ENCODE measurements at regions not wholly inside any gene's neighbourhood (a gene's known extent, or its start where the extent isn't known, plus 50 kb on each side); places are given as distances from the start of the nearest gene placed in this dataset.

- Mint-ChIP-seq H3K4me1 (no peaks in the 10 kb centered on the region), H3K27ac (no peak overlapping the region), H3K36me3 (no peaks in the 10 kb centered on the region), H3K4me3 (no peak overlapping the region), H3K9me3 (no peaks in the 10 kb centered on the region)
- DNase-seq (ENCODE audit: low spot score in 2 of 2) (no peak), ATAC-seq (no peak)
Measured at GRCh38 chr18:68462148-68462547, 252.8 kb downstream of the TMX3 start.

- Mint-ChIP-seq H3K4me3 (no peak overlapping the region), H3K9me3 (no peaks in the 10 kb centered on the region), H3K36me3 (no peaks in the 10 kb centered on the region), H3K27ac (no peak overlapping the region), H3K4me1 (no peaks in the 10 kb centered on the region)
- DNase-seq (ENCODE audit: low spot score in 2 of 2) (no peak), ATAC-seq (no peak)
Measured at GRCh38 chr18:68461481-68462018, 253.4 kb downstream of the TMX3 start.

DNA sequence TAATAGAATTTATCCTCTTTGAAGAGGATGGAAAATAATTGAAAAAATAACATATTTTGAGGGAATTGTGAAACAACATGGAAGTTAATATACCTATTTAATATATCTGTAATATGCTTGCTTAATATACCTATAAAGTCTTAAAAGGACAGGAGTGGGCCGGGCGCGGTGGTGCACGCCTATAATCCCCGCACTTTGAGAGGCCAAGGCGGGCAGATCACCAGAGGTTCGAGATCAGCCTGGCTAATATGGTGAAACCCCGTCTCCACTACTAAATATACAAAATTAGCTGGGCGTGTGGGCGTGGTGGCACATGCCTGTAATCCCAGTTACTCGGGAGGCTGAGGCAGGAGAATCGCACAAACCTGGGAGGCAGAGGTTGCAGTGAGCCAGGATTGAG is 254.9 kb downstream of the TMX3 start:
- Mint-ChIP-seq H3K4me1 (no peaks in the 10 kb centered on the region), H3K36me3 (no peaks in the 10 kb centered on the region), H3K9me3 (no peaks in the 10 kb centered on the region), H3K4me3 (no peak overlapping the region), H3K27ac (no peak overlapping the region)
- ATAC-seq (no peak), DNase-seq (ENCODE audit: low spot score in 2 of 2) (no peak)

GRCh38 chr18:68456985-68457384 is 257.9 kb downstream of the TMX3 start:
- no peaks in the 10 kb centered on the region for H3K9me3 Mint-ChIP-seq
- ATAC-seq = no peak
- H3K36me3 Mint-ChIP-seq = no peaks in the 10 kb centered on the region
- DNase-seq (ENCODE audit: low spot score in 2 of 2) = no peak
- no peaks in the 10 kb centered on the region for H3K4me1 Mint-ChIP-seq
- H3K27ac Mint-ChIP-seq = no peak overlapping the region
- H3K4me3 Mint-ChIP-seq = no peak overlapping the region

DNA sequence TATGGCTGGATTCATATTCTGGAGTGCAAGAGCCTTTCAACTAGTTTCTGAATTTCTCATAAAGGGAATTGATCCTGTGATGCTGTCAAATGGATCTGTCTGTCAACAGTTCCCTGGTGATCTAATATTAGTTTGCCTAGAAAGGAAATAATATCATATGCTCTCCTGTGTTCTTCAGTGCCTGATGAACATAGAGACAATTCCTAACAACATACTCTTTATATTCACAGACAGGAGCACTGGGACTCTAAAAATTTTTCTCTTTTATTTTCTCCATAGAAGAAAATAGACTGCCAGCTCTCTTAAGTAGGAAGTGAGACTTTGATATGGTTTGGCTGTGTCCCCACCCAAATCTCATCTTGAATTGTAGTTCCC is 259.7 kb downstream of the TMX3 start:
- Mint-ChIP-seq H3K36me3 (no peaks in the 10 kb centered on the region), H3K4me3 (no peak overlapping the region), H3K27ac (no peak overlapping the region), H3K9me3 (no peaks in the 10 kb centered on the region), H3K4me1 (no peaks in the 10 kb centered on the region)
- no peak for ATAC-seq
- no peak for DNase-seq (ENCODE audit: low spot score in 2 of 2)

DNA sequence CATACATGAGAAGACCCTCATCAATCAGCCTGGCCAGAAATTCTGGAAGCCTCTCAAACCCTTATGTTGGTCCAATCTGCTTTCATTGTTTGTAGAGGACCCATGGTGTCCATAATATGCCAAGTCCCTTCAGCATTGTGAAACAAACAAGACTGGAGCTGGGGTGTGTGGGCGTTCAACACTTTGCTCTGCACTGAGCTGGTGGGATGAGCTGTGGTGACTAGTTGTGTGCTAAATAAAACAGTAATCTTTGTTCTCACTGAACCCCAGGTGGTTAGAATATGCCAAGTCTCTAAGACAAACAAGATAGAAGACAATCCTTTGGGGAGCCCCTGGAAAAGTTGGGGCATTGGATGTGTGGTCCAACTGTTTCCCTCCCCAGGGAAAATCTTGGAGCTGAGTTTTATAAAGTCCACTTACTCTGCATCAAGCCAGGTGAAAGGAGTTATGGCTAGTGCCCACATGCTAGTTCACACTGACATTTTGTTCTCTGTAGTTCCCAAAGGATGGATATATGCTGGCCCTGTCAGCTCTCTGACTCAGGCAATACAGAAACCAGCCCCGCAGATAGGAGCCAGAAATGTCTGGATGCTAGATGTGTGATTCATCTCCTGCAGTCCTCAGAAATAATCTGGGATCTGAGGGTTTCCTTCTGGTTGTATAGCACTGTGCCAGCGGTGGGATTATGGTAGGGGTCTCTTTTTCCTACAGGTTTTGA is 260.2 kb downstream of the TMX3 start:
- DNase-seq (ENCODE audit: low spot score in 2 of 2) = no peak
- H3K27ac Mint-ChIP-seq = no peak overlapping the region
- ATAC-seq = peak; percentile 31
- no peaks in the 10 kb centered on the region for H3K4me1 Mint-ChIP-seq
- H3K9me3 Mint-ChIP-seq = no peaks in the 10 kb centered on the region
- no peak overlapping the region for H3K4me3 Mint-ChIP-seq
- no peaks in the 10 kb centered on the region for H3K36me3 Mint-ChIP-seq

- Mint-ChIP-seq H3K36me3 (no peaks in the 10 kb centered on the region), H3K4me1 (peaks cover 6% of the 10 kb centered on the region), H3K27ac (no peak overlapping the region), H3K9me3 (peaks cover 3% of the 10 kb centered on the region), H3K4me3 (no peak overlapping the region)
- ATAC-seq = no peak
- DNase-seq (ENCODE audit: low spot score in 2 of 2) = no peak
Measured at GRCh38 chr18:68449292-68449691, 265.6 kb downstream of the TMX3 start.

DNA sequence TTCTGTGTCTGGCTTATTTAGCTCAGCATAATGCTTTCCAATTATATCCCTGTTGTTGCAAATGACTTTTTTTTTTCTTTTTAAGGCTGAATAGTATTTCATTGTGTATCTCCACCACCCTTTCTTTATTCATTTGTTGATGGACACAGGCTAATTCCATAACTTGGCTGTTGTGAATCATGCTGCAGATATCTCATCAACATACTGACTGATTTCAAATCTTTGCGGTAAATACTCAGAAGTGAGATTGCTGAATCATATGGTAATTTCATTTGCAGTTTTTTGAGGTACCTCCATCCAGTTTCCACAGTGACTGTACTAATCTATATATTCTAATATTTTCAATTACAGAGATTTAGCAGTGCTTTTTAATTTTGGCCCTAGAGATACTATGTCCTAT is 266.2 kb downstream of the TMX3 start:
- peaks cover 6% of the 10 kb centered on the region for H3K4me1 Mint-ChIP-seq
- no peaks in the 10 kb centered on the region for H3K36me3 Mint-ChIP-seq
- no peak overlapping the region for H3K27ac Mint-ChIP-seq
- peaks cover 3% of the 10 kb centered on the region for H3K9me3 Mint-ChIP-seq
- DNase-seq (ENCODE audit: low spot score in 2 of 2) (no peak), ATAC-seq (peak; percentile 85)
- H3K4me3 Mint-ChIP-seq = no peak overlapping the region

- Mint-ChIP-seq H3K4me1 (peaks cover 6% of the 10 kb centered on the region), H3K36me3 (no peaks in the 10 kb centered on the region), H3K27ac (no peak overlapping the region), H3K9me3 (peaks cover 3% of the 10 kb centered on the region), H3K4me3 (no peak overlapping the region)
- DNase-seq (ENCODE audit: low spot score in 2 of 2) (no peak), ATAC-seq (no peak)
Measured at GRCh38 chr18:68447286-68447685, 267.6 kb downstream of the TMX3 start.

GRCh38 chr18:68445668-68446426 is 269.1 kb downstream of the TMX3 start:
- ATAC-seq (no peak), DNase-seq (ENCODE audit: low spot score in 2 of 2) (no peak)
- H3K4me1 Mint-ChIP-seq = peaks cover 6% of the 10 kb centered on the region
- no peaks in the 10 kb centered on the region for H3K36me3 Mint-ChIP-seq
- no peak overlapping the region for H3K27ac Mint-ChIP-seq
- no peak overlapping the region for H3K4me3 Mint-ChIP-seq
- peaks cover 3% of the 10 kb centered on the region for H3K9me3 Mint-ChIP-seq

GRCh38 chr18:68445136-68445535 is 269.8 kb downstream of the TMX3 start:
- Mint-ChIP-seq H3K9me3 (peaks cover 3% of the 10 kb centered on the region), H3K4me1 (peaks cover 6% of the 10 kb centered on the region), H3K36me3 (no peaks in the 10 kb centered on the region), H3K27ac (no peak overlapping the region), H3K4me3 (no peak overlapping the region)
- no peak for DNase-seq (ENCODE audit: low spot score in 2 of 2)
- ATAC-seq = no peak

- DNase-seq (ENCODE audit: low spot score in 2 of 2) = no peak
- no peak for ATAC-seq
- Mint-ChIP-seq H3K36me3 (no peaks in the 10 kb centered on the region), H3K4me3 (no peak overlapping the region), H3K27ac (no peak overlapping the region), H3K4me1 (peaks cover 4% of the 10 kb centered on the region), H3K9me3 (peaks cover 7% of the 10 kb centered on the region)
Measured at GRCh38 chr18:68441241-68441640, 273.7 kb downstream of the TMX3 start.

DNA sequence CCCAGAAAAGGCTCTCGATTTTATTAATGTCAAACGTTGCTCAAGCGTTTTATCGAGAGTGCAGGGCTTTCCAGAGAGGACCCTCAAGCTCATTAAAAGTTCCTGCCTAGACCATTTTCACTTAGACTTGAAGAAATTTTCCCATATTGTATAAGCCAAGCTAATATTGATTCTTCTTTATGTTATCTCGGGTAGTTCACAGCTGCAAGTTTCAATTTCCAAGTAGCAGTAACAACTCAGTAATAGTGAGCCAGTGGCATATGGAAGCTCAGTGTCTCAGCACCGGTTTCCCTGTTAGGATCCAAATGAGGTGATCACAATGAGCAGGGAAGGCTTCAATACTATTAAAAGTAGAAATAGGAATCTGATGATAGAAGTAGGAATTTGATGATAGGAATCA is 274.5 kb downstream of the TMX3 start:
- ATAC-seq = no peak
- no peak for DNase-seq (ENCODE audit: low spot score in 2 of 2)
- Mint-ChIP-seq H3K36me3 (no peaks in the 10 kb centered on the region), H3K4me1 (peaks cover 6% of the 10 kb centered on the region), H3K4me3 (no peak overlapping the region), H3K9me3 (peaks cover 8% of the 10 kb centered on the region), H3K27ac (no peak overlapping the region)

DNA sequence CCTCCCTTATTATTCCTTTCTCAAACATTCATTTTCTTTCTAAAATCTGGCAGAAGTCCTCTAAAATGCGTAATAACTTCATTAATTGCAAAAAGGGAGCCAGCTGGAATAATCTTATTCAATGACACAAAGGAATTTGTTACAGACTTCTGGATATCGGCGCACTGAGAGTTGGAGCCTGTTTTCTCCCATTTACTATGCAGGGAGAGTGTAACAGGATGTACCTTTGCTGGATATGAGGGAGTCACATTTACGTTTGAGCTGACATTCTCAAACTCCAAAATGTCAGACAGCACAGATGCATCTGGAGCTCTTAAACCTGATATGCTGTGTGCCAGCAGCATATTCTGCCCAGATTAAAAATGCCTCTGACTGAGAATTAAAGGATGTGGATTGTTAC is 275.3 kb downstream of the TMX3 start:
- H3K27ac Mint-ChIP-seq = no peak overlapping the region

GRCh38 chr18:68438983-68439382 is 275.9 kb downstream of the TMX3 start:
- peaks cover 6% of the 10 kb centered on the region for H3K4me1 Mint-ChIP-seq
- H3K27ac Mint-ChIP-seq = no peak overlapping the region
- ATAC-seq = peak; percentile 64
- DNase-seq (ENCODE audit: low spot score in 2 of 2) = no peak
- H3K9me3 Mint-ChIP-seq = peaks cover 8% of the 10 kb centered on the region
- H3K36me3 Mint-ChIP-seq = no peaks in the 10 kb centered on the region
- H3K4me3 Mint-ChIP-seq = no peak overlapping the region

More for the DNA sequence above, 275.3 kb downstream of the TMX3 start:
- H3K36me3 Mint-ChIP-seq = no peaks in the 10 kb centered on the region
- peaks cover 6% of the 10 kb centered on the region for H3K4me1 Mint-ChIP-seq
- DNase-seq (ENCODE audit: low spot score in 2 of 2) (no peak), ATAC-seq (no peak)
- H3K9me3 Mint-ChIP-seq = peaks cover 8% of the 10 kb centered on the region
- no peak overlapping the region for H3K4me3 Mint-ChIP-seq

- ATAC-seq (no peak), DNase-seq (ENCODE audit: low spot score in 2 of 2) (no peak)
- H3K36me3 Mint-ChIP-seq = no peaks in the 10 kb centered on the region
- no peak overlapping the region for H3K4me3 Mint-ChIP-seq
- no peak overlapping the region for H3K27ac Mint-ChIP-seq
- peaks cover 8% of the 10 kb centered on the region for H3K9me3 Mint-ChIP-seq
- H3K4me1 Mint-ChIP-seq = peaks cover 6% of the 10 kb centered on the region
Measured at GRCh38 chr18:68438536-68438935, 276.4 kb downstream of the TMX3 start.
